ENCODE measurements at regions not wholly inside any gene's neighbourhood (a gene's known extent, or its start where the extent isn't known, plus 50 kb on each side); places are given as distances from the start of the nearest gene placed in this dataset.

- TF ChIP-seq, protein P1, sequence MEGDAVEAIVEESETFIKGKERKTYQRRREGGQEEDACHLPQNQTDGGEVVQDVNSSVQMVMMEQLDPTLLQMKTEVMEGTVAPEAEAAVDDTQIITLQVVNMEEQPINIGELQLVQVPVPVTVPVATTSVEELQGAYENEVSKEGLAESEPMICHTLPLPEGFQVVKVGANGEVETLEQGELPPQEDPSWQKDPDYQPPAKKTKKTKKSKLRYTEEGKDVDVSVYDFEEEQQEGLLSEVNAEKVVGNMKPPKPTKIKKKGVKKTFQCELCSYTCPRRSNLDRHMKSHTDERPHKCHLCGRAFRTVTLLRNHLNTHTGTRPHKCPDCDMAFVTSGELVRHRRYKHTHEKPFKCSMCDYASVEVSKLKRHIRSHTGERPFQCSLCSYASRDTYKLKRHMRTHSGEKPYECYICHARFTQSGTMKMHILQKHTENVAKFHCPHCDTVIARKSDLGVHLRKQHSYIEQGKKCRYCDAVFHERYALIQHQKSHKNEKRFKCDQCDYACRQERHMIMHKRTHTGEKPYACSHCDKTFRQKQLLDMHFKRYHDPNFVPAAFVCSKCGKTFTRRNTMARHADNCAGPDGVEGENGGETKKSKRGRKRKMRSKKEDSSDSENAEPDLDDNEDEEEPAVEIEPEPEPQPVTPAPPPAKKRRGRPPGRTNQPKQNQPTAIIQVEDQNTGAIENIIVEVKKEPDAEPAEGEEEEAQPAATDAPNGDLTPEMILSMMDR (IDR thresholded peaks at IDR 0.05): no peak
- TF ChIP-seq EP300 (IDR thresholded peaks at IDR 0.05) (no peak), POLR2A (IDR thresholded peaks at IDR 0.05) (no peak)
Measured at GRCh38 chr6:50608421-50608820, 104.9 kb upstream of the TFAP2D start.
